ENCODE measurements at regions not wholly inside any gene's neighbourhood (a gene's known extent, or its start where the extent isn't known, plus 50 kb on each side); places are given as distances from the start of the nearest gene placed in this dataset.

DNA sequence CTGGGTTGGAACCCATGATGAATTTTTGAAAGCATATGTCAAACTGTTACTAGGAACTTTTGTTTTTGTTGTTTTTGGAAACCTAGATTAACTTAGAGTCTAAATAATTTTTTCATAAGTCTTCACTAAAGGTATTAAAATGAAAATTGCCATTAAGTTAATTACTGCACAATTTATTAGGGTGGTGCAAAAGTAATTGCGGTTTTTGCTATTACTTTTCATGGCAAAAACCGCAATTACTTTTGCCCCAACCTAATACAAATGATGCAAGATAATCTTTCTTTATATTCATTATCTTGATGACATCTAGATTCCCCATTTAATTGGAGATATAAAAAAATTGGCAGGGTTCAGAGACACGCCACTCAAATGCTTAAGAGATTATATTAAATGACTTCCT is 145.0 kb upstream of the PKP2 start:
- TF ChIP-seq, protein P1, sequence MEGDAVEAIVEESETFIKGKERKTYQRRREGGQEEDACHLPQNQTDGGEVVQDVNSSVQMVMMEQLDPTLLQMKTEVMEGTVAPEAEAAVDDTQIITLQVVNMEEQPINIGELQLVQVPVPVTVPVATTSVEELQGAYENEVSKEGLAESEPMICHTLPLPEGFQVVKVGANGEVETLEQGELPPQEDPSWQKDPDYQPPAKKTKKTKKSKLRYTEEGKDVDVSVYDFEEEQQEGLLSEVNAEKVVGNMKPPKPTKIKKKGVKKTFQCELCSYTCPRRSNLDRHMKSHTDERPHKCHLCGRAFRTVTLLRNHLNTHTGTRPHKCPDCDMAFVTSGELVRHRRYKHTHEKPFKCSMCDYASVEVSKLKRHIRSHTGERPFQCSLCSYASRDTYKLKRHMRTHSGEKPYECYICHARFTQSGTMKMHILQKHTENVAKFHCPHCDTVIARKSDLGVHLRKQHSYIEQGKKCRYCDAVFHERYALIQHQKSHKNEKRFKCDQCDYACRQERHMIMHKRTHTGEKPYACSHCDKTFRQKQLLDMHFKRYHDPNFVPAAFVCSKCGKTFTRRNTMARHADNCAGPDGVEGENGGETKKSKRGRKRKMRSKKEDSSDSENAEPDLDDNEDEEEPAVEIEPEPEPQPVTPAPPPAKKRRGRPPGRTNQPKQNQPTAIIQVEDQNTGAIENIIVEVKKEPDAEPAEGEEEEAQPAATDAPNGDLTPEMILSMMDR (IDR thresholded peaks at IDR 0.05), result no peak
- no peak for TF ChIP-seq POLR2A (IDR thresholded peaks at IDR 0.05)
- no peak for TF ChIP-seq EP300 (IDR thresholded peaks at IDR 0.05)

Measured in tibial nerve (tissue), 4 donors.